Stimulated activated CD4-positive, alpha-beta T cell treated with anti-CD3 and anti-CD28 coated beads, Interleukin-15, amount 100 ng/mL, for 1 hour (primary cell): ENCODE measurements at regions not wholly inside any gene's neighbourhood (a gene's known extent, or its start where the extent isn't known, plus 50 kb on each side); places are given as distances from the start of the nearest gene placed in this dataset.
"Not testable (repeated sequence)": the region's sequence is repeated elsewhere in the genome, so short reads cannot be mapped to it uniquely, and the experiment has no call there.

Source experiments
- DNase-seq, 2 donors: peaks; one replicate each; pipeline ENCODE4 v3.0.0-alpha.2; 2020; ENCODE audit warnings: low read depth in 1 of 2, low spot score in 1 of 2

GRCh38 chr16:61014869-61015268 is 1021.4 kb downstream of the CDH8 start:
- DNase-seq: no peak

DNA sequence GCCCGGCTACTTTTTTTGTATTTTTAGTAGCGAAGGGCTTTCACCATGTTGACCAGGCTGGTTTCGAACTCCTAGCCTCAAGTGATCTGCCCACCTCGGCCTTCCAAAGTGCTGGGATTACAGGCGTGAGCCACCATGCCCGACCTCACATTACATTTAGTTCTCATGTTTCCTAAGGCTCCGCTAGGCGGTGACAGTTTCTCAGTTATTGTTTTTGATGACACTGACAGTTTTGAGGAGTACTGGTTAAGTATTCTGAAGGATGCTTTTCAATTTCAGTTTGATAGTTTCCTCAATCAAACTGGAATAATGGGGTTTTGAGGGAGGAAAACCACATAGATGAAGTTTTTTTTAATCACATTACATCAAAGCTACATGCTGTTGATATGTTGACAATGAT is 1028.5 kb downstream of the CDH8 start:
- no peak for DNase-seq

DNA sequence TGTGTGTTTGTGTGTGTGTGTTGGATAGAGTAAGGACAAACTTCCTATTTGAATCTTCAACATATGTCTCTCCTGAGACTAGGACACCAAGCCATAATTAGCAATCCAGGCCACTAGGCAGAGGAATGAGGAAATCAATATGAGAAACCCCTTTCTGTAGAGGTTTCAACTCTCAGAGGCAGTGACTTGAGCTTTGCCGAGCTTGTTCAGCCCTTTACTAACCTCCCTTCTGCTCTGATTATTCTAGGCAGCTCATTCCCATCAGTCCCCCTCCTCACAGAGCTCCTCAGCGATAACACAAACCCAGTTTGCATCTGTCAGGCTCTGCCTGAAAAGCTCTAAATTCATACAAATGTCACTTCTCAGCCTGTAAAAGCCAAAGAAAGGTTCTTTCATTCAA is 1030.3 kb downstream of the CDH8 start:
- no peak for DNase-seq

GRCh38 chr16:61002479-61003204 is 1033.6 kb downstream of the CDH8 start:
- DNase-seq: no peak

DNA sequence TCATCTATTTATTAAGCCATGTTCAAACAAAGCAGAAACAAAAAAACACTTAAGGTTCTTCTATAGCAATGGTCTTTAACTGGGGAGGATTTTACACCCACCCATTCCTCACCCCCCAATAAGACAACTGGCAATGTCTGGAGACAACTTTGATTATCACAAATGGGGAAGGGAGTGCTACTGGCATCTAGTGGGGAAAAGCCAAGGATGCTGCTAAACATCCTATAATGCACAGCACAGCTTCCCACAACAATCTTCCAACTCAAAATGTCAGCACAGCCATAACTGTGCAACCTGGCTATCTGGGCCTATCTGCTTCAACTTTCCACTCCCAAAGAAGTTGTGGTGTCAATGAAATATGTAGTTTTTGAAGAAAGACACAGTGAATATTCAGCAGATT is 1044.4 kb downstream of the CDH8 start:
- no peak for DNase-seq

DNA sequence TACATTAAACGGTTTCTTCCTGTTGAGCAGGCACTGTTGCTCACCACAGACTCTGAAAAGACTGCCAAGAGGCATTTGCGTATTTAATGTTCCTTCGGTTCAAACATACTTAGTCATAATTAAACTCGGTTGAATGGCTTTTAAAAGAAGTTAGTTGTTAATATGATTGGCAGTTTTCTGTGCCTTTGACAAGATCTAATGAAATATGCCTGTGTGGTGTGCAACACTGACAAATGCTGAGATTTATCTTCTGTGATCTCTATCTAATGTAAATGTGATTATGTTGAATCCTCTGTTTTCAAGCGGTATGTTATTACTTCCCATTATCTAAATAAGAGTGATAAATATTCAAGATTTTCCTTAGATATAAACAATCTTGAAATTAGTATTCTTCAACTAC is 1046.6 kb downstream of the CDH8 start:
- no peak for DNase-seq

DNA sequence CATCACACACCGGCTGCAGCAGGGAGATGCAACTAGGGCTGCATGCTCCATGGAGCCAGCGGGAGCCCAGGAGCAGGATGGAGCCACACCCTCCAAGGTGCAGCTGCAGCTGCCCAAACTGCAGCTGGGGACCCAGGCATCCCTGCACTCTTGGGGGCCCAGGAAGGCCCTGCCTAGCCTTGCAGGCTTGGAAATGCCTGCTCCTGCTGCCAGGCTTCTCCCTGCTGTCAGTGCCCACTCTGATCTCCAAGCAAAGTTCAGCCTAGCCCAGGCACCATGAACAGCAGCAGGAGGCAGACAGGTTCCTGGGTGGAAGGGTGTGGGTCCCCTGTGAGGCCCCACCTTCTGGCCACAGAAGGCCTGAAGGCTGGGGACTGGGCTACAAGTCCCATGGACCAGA is 1057.1 kb downstream of the CDH8 start:
- DNase-seq: no peak

GRCh38 chr16:60949800-60950199 is 1086.4 kb downstream of the CDH8 start:
- no peak for DNase-seq

DNA sequence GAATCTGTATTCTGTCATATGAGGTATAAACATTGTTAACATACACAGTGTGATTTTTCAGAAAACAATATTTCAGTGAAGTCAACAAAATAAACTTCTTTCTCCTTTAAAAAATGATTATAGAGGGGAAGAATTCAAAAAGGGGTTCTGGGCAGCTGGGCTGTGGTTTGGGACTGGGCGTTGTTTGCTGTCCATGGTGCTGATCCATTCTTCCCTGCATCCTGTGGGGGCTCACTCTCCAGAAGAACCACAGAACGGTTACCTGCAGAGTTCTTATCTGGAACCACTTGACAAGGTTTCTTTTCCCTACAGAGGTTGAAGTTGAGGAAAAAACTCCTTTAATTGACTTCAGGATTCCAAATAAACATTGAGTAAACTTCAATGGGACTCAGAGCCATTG is 1091.0 kb downstream of the CDH8 start:
- no peak for DNase-seq

DNA sequence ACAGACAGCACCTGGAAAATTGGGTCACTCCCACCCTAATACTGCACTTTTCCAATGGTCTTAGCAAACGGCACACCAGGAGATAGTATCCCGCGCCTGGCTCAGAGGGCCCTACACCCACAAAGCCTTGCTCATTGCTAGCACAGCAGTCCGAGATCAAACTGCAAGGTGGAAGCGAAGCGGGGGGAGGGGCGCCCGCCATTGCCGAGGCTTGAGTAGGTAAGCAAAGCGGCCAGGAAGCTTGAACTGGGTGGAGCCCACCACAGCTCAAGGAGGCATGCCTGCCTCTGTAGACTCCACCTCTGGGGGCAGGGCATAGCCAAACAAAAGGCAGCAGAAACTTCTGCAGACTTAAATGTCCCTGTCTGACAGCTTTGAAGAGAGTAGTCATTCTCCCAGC is 1100.0 kb downstream of the CDH8 start:
- DNase-seq: not testable (repeated sequence)

GRCh38 chr16:60932600-60932999 is 1103.6 kb downstream of the CDH8 start:
- no peak for DNase-seq

- DNase-seq: no peak
These were observed 1105.9 kb downstream of the CDH8 start for GRCh38 chr16:60930291-60930690.

DNA sequence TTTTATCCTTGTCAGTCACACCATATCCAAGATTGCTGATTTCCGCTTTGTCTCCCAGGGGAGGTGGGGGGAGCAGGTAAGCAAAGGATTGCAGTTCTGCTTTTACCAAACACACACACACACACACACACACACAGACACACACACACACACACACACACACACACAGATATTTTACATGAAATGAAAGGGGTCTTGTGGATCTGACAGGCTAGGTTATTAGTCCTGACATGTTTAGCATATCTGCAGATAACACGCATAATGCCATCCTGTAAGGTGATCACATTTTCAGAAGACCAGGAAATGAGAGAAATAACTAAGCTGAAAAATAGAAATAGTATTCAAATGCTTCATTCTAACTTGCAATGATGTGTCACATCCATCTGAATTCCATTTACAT is 1113.3 kb downstream of the CDH8 start:
- no peak for DNase-seq

DNA sequence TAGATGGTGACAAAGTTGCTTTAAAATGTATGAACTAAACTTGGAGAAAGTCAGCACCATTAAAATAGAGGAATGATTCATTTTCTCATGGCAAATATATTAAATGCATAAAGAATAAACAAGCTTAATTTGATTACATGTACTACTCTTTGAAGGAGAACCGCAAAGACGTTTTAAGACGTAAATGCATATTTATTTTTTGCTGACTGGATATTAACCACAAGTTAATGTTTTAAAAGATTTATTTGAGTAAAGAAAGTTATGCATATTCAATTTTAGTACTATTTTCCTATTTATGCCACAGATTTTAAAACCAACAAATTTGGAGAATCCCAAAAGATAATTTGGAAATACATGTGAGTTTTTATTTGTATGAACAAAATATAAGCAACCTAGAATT is 1121.9 kb downstream of the CDH8 start:
- no peak for DNase-seq

- no peak for DNase-seq
These were observed 1128.6 kb downstream of the CDH8 start for GRCh38 chr16:60907645-60908044.

DNA sequence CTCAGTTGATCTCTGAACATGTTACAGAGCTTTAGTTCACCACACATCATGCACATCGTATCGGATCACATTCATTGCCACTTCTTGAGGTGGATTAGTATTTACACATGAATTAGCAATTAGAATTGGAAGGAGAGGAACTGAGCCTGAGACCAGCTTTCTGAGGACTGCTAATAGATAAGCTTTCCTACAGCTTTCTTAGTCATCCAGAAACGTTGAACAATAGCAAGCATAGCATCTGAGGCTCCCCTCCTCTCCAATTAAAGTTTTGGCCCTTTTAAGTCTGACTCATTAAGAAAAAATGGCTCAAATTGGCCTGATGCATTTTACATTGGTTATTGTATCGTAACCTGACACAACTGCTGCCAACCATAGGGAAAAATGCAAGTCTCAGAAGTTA is 1130.4 kb downstream of the CDH8 start:
- DNase-seq: no peak

DNA sequence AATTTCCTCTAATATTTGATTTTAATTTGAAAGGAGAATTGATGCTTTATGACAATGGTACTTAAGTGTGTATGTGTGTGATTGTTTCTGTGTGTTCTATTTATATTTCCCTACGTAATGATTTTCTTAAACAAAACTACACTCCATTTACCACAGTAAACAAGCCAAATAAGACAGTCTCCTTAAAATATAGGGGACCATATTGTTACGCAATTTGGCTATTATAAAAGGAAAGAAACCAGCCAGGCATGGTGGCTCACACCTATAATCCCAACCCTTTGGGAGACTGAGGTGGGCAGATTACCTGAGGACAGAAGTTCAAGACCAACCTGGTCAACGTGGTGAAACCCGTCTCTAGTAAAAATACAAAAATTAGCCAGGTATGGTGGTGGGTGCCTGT is 1134.1 kb downstream of the CDH8 start:
- no peak for DNase-seq

GRCh38 chr16:60882816-60883215 is 1153.4 kb downstream of the CDH8 start:
- DNase-seq: no peak

DNA sequence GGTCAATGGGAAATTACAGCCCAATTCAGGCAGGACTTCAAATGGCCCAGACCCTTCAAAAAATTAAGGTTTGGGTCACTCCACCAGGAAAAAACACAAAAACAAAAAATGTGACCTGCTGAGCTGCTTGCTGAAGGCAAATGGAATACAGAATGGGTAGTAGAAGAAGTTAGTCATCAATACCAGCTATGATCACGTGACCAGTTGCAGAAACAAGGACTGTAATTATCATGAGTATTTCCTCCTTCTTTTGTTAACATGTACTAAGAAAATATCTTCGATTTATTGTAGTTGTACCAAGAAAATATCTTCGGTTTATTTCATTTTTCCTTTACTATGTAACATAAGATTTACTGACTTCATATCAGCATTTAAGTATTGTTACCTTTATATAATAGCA is 1183.6 kb downstream of the CDH8 start:
- DNase-seq: no peak

DNA sequence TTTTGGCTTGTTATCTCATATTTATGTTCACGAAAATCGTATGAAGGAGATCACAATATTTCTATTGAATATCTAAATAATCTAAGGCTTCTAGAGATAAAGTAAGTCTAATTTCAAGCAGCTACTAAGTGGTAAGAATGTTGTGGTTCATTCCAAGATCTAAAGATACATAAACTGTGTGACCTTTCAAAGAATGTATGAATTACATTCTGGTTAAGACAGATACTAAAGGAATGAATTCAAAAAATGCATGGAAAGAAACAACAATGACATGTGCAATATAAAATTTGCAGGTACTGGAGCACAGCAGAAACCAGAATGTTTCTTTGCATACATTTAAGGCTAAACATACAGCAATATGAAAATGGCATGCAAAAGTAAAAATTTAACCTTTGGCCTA is 1214.6 kb downstream of the CDH8 start:
- no peak for DNase-seq

- DNase-seq: no peak
These were observed 1215.9 kb downstream of the CDH8 start for GRCh38 chr16:60820361-60820760.

- DNase-seq: no peak
These were observed 1217.8 kb downstream of the CDH8 start for GRCh38 chr16:60818465-60818864.

- DNase-seq: no peak
These were observed 1219.8 kb downstream of the CDH8 start for GRCh38 chr16:60816461-60816860.

- DNase-seq: no peak
These were observed 1220.4 kb downstream of the CDH8 start for GRCh38 chr16:60815865-60816264.
